PC-9 (cell line): ENCODE measurements at regions not wholly inside any gene's neighbourhood (a gene's known extent, or its start where the extent isn't known, plus 50 kb on each side); places are given as distances from the start of the nearest gene placed in this dataset.

Experiments used
- BruUV-seq: library from RNA; stranded (reverse); fragments of 400-500 nt; replicated peaks from 2 replicates; lab custom pipeline; 2021; lab: Mats Ljungman, UMichigan
- CTCF ChIA-PET: fragments of 300-600 bp; sonication (Branson Sonifier 250); formaldehyde crosslinking; loops from one replicate; lab custom pipeline; 2022; ENCODE audit warnings: antibody characterized with exemption; lab: Charles Lee
- POLR2A ChIA-PET: fragments of 300-600 bp; sonication (Branson Sonifier 250); formaldehyde crosslinking; loops from one replicate; lab custom pipeline; 2022; ENCODE audit warnings: antibody characterized with exemption; ENCODE audit not compliant: unreplicated experiment; lab: Charles Lee
- DNase-seq, 2 experiments: peaks; one replicate each; pipeline versions ENCODE4 v3.0.0 to v3.0.0-alpha.2; 2015 to 2022; ENCODE audit warnings: mixed read lengths in 1 of 2
- H2AFZ ChIP-seq: fragments of 200-600 bp; sonication (generic); 2 replicates; pipeline ENCODE4 v1.8.1; 2017; ENCODE audit warnings: antibody characterized with exemption
- H3F3A ChIP-seq: fragments of 200-600 bp; sonication (generic); 2 replicates; pipeline ENCODE4 v1.8.1; 2017; ENCODE audit warnings: antibody characterized with exemption, mild to moderate bottlenecking, low read depth; ENCODE audit not compliant: insufficient read depth
- H3K27ac ChIP-seq: fragments of 200-600 bp; sonication (generic); 2 replicates; pipeline ENCODE4 v1.6.1; 2016; ENCODE audit warnings: mixed run types
- H3K27me3 ChIP-seq: fragments of 200-600 bp; sonication (generic); 2 replicates; pipeline ENCODE4 v1.6.1; 2016; ENCODE audit warnings: low read depth, mixed run types; ENCODE audit not compliant: insufficient read depth
- H3K36me3 ChIP-seq: fragments of 200-600 bp; sonication (generic); 2 replicates; pipeline ENCODE4 v1.6.1; 2016; ENCODE audit warnings: low read depth, mixed run types
- H3K4me1 ChIP-seq: fragments of 200-600 bp; sonication (generic); replicated peaks from 2 replicates; pipeline ENCODE4 v1.6.1; 2016; ENCODE audit warnings: mixed run types; ENCODE audit not compliant: insufficient read depth
- H3K4me2 ChIP-seq: fragments of 200-600 bp; sonication (generic); 2 replicates; pipeline ENCODE4 v1.6.1; 2017; ENCODE audit warnings: mixed run types
- H3K4me3 ChIP-seq: fragments of 200-600 bp; sonication (generic); 2 replicates; pipeline ENCODE4 v1.6.1; 2016; ENCODE audit warnings: mixed run types
- H3K79me2 ChIP-seq: fragments of 200-600 bp; sonication (generic); 2 replicates; pipeline ENCODE4 v1.6.1; 2017; ENCODE audit warnings: low read depth, mixed run types
- H3K9me2 ChIP-seq: fragments of 200-600 bp; sonication (generic); 2 replicates; pipeline ENCODE4 v1.8.1; 2017; ENCODE audit warnings: mild to moderate bottlenecking; ENCODE audit not compliant: insufficient read depth
- H3K9me3 ChIP-seq: fragments of 200-600 bp; sonication (generic); 2 replicates; pipeline ENCODE4 v1.8.1; 2016; ENCODE audit warnings: low read depth; ENCODE audit not compliant: insufficient read depth
- H4K20me1 ChIP-seq: fragments of 200-600 bp; sonication (generic); 2 replicates; pipeline ENCODE4 v1.8.1; 2017; ENCODE audit not compliant: insufficient read depth
- EZH2 ChIP-seq: fragments of 200-600 bp; sonication (generic); IDR thresholded peaks from 2 replicates; pipeline ENCODE4 v1.8.0; 2017; ENCODE audit warnings: antibody characterized with exemption, low read depth
- intact Hi-C: fragments of 100-400 bp; cut with micrococcal nuclease; formaldehyde crosslinking; loops from one replicate; pipeline ENCODE4 v1.10.0; 2022; ENCODE audit not compliant: unreplicated experiment
- TF ChIP-seq, protein P1 (sequence below): fragments of 200-600 bp; sonication (generic); conservative IDR thresholded peaks from 2 replicates; pipeline ENCODE4 v1.6.1; 2017; ENCODE audit warnings: mixed run types, antibody characterized with exemption, mild to moderate bottlenecking, moderate library complexity

DNA sequence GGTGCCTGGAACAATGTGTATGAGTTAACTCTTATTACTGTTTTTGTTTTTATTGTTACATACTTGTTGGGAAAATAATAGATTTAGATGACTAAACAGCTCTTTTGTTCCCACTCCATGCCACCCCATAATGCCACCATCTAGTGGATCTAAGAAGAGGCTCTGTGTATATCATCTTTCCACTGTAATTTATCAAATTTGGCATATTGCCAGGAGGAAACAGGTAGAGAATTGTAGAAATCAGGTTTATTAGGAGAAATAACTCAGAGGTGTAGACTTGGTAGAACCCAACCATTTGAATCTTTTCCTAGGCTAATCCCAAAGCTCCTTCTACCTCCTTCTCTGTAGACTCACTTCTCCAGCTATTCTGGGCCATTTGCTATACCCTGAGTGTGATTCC, 150.6 kb downstream of the GATB start:
- no peak overlapping the region for H3K27ac ChIP-seq
- H4K20me1 ChIP-seq: no peaks in the 10 kb centered on the region
- H3K4me3 ChIP-seq: no peak overlapping the region
- no peak overlapping the region for H3K4me2 ChIP-seq
- BruUV-seq: no TSS peak
- no peaks in the 10 kb centered on the region for H3K4me1 ChIP-seq
- no peaks in the 10 kb centered on the region for H3F3A ChIP-seq
- intact Hi-C loops: loop anchor here (5.0 kb wide), 1 partner anchor 493 kb away; no protein-coding TSS in a partner anchor
- ChIA-PET POLR2A (no interaction called here), CTCF (no interaction called here)
- no peak for DNase-seq
- no peaks in the 10 kb centered on the region for H3K9me2 ChIP-seq
- no peaks in the 10 kb centered on the region for H3K9me3 ChIP-seq
- TF ChIP-seq, protein P1, sequence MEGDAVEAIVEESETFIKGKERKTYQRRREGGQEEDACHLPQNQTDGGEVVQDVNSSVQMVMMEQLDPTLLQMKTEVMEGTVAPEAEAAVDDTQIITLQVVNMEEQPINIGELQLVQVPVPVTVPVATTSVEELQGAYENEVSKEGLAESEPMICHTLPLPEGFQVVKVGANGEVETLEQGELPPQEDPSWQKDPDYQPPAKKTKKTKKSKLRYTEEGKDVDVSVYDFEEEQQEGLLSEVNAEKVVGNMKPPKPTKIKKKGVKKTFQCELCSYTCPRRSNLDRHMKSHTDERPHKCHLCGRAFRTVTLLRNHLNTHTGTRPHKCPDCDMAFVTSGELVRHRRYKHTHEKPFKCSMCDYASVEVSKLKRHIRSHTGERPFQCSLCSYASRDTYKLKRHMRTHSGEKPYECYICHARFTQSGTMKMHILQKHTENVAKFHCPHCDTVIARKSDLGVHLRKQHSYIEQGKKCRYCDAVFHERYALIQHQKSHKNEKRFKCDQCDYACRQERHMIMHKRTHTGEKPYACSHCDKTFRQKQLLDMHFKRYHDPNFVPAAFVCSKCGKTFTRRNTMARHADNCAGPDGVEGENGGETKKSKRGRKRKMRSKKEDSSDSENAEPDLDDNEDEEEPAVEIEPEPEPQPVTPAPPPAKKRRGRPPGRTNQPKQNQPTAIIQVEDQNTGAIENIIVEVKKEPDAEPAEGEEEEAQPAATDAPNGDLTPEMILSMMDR: no peak
- TF ChIP-seq EZH2: no peak
- no peaks in the 10 kb centered on the region for H3K79me2 ChIP-seq
- no peak overlapping the region for H2AFZ ChIP-seq
- no peaks in the 10 kb centered on the region for H3K36me3 ChIP-seq
- H3K27me3 ChIP-seq: no peaks in the 10 kb centered on the region

DNA sequence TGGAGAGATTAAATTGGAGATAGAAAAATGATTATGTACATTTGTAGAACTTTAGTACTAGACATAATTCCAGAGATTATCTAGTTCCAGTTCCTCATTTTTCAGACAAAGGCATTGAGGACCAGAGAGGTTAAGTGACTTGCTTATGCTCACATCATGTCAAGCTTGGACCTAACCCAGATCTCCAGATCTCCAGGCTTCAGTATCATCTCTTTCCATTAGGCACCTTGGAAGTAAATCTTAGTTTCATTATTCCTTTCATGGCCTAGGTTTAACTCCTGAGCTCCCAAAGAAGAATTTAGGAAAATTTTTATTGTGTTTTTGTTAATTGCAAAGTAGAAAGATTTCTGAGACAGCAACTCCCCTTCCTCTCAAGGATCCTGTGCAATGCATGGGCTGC, 148.8 kb downstream of the GATB start:
- no TSS peak for BruUV-seq
- no peaks in the 10 kb centered on the region for H3K79me2 ChIP-seq
- no peak overlapping the region for H2AFZ ChIP-seq

DNA sequence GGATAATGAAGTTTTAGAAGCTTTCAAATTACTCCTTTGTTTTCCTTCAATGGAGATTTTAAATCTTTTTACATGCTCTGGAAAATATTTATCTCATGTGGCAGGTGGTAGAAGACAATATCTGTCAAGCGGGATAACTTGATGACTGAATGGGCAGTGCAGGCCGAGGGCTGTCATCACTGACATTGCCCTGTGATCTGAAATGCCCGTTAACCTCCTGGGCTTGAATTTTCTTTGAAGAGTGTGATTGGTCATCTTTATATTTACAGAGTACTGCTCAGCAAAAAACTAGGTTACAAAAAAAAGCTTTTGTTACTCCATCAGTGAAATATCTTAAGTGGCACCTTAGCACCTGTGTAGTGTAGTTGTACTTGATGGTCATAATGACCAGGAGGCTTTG, 147.5 kb downstream of the GATB start:
- no peak overlapping the region for H3K27ac ChIP-seq
- BruUV-seq: no TSS peak
- H3K9me2 ChIP-seq: no peaks in the 10 kb centered on the region
- H4K20me1 ChIP-seq: no peaks in the 10 kb centered on the region
- H3K9me3 ChIP-seq: no peaks in the 10 kb centered on the region
- no peak overlapping the region for H2AFZ ChIP-seq
- H3F3A ChIP-seq: no peaks in the 10 kb centered on the region
- H3K27me3 ChIP-seq: no peaks in the 10 kb centered on the region
- POLR2A ChIA-PET: no interaction called here
- no peak overlapping the region for H3K4me3 ChIP-seq
- TF ChIP-seq, protein P1: no peak
- no peak for TF ChIP-seq EZH2
- intact Hi-C loops: loop anchor here (5.0 kb wide), 1 partner anchor 496 kb away; no protein-coding TSS in a partner anchor
- no peaks in the 10 kb centered on the region for H3K79me2 ChIP-seq
- CTCF ChIA-PET: no interaction called here
- no peak for DNase-seq
- H3K36me3 ChIP-seq: no peaks in the 10 kb centered on the region
- H3K4me1 ChIP-seq: no peaks in the 10 kb centered on the region
- H3K4me2 ChIP-seq: no peak overlapping the region

More for the DNA sequence above, 148.8 kb downstream of the GATB start:
- Histone ChIP-seq H3K36me3 (no peaks in the 10 kb centered on the region), H3K27me3 (no peaks in the 10 kb centered on the region), H3K4me1 (no peaks in the 10 kb centered on the region), H3K4me2 (no peak overlapping the region), H3K9me3 (no peaks in the 10 kb centered on the region), H3K27ac (no peak overlapping the region), H3K4me3 (no peak overlapping the region), H3F3A (no peaks in the 10 kb centered on the region), H4K20me1 (no peaks in the 10 kb centered on the region), H3K9me2 (no peaks in the 10 kb centered on the region)
- ChIA-PET POLR2A (no interaction called here), CTCF (no interaction called here)
- no peak for TF ChIP-seq EZH2
- TF ChIP-seq, protein P1: no peak
- DNase-seq: no peak
- intact Hi-C loops: loop anchor here (5.0 kb wide), 1 partner anchor 495 kb away; no protein-coding TSS in a partner anchor
